Occipital lobe (tissue), 1 donor: ENCODE measurements at regions not wholly inside any gene's neighbourhood (a gene's known extent, or its start where the extent isn't known, plus 50 kb on each side); places are given as distances from the start of the nearest gene placed in this dataset.
"Not testable (repeated sequence)": the region's sequence is repeated elsewhere in the genome, so short reads cannot be mapped to it uniquely, and the experiment has no call there.

Source experiments
- DNase-seq: peaks from one replicate; lab custom pipeline; 2025; lab: John Stamatoyannopoulos, UW

DNA sequence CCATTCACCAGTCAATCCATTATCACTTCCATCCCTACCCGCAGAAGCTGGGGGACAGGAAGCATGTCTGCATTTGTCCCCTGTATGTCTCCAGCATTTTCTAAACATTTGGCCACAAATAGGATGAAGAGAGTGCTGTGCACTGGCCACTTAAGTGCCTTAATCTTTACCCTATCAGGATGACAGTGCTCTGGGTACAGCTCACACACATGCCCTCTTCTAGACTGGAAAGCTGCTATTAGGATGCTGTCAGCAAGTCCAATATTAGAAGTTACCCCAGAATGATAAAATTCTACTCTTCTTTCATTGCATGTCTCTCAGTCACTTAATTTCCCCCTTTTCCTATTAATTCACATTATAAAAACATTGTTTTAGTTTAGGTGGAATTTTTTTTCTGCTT lies 168.4 kb downstream of the RASEF start:
- no peak for DNase-seq

GRCh38 chr9:82894961-82895821 lies 167.8 kb downstream of the RASEF start:
- DNase-seq, result no peak

- no peak for DNase-seq
Observed at GRCh38 chr9:82895822-82896110, 167.2 kb downstream of the RASEF start.

DNA sequence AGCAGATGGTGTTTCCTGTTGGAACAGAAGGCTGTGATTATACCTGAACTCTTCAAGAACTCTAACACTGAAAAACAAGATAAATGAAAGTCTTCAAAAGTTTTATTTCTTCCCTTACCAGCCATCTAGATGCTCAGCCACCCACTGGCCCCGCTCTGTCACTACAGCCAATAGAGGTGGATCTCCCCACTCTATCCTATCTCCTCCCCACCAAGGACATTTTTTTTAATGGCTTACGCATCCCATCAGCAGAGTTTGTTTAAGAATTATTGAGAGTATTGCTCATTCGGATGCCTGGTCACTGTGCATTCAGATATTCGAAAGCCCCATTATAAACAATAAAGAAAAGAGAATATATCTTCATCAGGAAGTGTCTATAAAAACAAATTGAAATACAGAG lies 159.4 kb downstream of the RASEF start:
- DNase-seq, result no peak

GRCh38 chr9:82911996-82912395 lies 150.9 kb downstream of the RASEF start:
- no peak for DNase-seq

- DNase-seq, result no peak
Observed at GRCh38 chr9:82912645-82913044, 150.3 kb downstream of the RASEF start.

DNA sequence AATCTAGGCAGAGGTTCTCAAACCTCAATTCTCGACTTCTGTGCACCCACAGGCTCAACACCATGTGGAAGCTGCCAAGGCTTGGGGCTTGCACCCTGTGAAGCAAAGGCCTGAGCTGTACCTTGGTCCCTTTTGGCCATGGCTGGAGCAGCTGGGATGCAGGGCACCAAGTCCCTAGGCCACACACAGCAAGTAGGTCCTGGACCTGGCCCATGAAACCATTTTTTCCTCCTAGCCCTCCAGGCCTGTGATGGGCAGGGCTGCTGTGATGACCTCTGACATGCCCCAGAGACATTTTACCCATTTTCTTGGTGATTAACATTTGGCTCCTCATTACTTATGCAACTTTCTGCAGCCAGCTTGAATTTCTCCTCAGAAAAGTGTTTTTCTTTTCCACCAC lies 146.7 kb downstream of the RASEF start:
- not testable (repeated sequence) for DNase-seq

GRCh38 chr9:82920154-82920553 lies 142.8 kb downstream of the RASEF start:
- DNase-seq, result no peak

GRCh38 chr9:82922686-82923085 lies 140.3 kb downstream of the RASEF start:
- no peak for DNase-seq

DNA sequence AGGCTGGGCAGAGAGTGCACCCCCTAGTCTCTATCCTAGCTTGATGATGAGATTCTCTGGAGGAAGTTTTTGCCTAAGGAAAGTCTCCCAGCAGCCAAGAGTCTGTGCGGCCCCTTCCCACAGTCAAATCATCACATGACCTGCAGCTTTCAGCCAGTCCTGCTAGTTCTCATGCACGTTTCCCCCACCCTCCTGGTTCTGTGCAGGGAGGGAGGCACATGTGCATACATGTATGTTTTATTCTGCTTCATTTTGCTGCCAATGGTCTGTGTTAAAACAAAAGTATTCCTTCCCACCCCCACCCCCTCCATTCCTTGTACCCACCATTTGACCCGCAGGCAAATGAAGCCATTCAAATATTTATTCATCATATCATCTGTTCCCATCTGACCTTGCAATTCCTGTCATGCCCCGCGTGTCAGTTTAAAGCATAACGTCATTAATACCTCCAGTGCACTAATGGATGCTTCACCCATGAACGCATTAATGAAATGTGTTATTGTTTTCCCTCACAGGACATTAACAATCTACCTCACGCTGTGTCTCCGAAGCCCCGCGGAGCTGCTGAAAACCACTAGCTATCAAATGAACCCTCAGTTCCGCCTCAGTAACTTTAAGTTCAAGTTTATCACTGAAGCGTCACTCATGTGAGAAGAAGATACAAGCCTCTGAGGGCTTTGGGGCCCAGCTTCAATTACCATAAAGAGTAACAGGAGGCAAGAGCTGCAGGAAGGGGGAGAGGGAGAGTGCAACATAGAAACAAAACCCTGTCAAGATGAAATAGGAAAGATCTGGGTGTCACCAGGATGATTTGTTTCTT lies 139.6 kb downstream of the RASEF start:
- no peak for DNase-seq

DNA sequence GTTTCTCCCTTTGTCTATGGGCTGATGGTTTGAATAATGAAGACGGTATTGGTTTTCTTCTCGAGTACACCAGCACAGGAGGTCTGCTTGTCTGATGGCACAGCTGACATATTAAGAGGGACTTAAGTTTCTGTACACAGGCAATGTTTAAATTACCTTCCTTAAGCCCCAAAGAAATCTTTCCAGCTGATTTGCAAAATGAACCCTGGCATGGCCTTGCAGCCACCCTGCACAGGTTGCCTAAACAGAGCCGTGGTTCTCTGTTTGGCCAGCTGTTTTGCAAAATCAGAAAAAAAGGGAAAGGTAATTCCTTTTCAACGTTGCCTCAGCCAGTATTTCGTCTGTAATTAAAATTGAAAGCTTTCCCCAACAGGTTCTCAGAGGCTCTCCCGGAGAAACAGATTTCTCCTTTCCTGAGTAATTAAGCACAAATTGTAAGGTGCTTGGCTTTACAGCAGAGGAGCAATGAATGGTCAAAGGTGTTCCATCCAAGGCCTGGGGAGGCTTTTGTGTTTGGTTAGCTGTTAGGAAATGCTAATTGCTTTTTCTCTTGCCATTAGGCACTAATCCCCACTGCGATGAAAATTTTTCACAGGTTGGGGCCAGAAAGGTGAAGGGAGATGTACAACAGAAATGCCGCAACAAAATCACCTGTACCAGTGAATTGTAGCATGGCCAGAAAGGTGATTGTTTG lies 138.9 kb downstream of the RASEF start:
- no peak for DNase-seq
